ENCODE measurements at regions not wholly inside any gene's neighbourhood (a gene's known extent, or its start where the extent isn't known, plus 50 kb on each side); places are given as distances from the start of the nearest gene placed in this dataset.
"Not testable (repeated sequence)": the region's sequence is repeated elsewhere in the genome, so short reads cannot be mapped to it uniquely, and the experiment has no call there.

DNA sequence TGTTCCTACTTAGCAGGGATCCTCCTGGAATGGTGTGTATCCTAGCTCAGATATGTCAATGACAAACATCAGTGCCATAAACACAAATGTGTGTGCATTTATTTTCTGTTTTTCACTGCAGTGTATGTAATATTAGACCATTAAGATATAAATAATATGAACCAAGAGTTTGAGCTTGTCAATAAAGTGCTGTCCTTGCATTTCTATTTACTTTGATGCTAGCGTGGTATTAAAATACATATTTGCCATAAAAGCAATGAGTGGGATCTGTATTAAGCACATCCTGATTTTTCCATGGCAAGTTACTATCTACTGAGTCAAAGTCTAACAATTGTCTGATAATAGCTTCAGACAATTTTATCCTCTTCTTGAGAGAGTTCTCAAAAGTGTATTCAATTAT lies 157.6 kb downstream of the DIRAS2 start:
- no peak for DNase-seq
- intact Hi-C loops (cut with DNase I): no loop called here

DNA sequence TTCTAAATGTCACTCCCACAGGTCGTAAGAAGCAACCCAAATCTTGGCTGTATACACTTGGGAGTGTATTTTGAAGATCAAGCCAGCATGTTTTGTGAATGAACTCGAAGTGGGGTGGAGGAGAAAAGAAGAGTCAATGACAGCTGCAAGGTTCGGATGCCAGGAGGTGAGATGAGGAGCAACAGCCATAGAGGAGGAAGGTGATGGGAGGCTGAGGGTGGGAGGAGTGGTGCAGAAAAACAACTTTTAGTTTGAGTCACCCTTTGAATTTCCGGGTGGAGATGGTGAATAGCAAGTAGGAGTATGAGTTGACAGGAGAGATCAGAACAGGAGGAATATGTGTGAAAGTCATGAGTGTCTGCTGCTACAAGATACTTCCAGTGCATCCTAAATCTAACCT lies 153.6 kb downstream of the DIRAS2 start:
- no peak for DNase-seq
- intact Hi-C loops (cut with DNase I): no loop called here

DNA sequence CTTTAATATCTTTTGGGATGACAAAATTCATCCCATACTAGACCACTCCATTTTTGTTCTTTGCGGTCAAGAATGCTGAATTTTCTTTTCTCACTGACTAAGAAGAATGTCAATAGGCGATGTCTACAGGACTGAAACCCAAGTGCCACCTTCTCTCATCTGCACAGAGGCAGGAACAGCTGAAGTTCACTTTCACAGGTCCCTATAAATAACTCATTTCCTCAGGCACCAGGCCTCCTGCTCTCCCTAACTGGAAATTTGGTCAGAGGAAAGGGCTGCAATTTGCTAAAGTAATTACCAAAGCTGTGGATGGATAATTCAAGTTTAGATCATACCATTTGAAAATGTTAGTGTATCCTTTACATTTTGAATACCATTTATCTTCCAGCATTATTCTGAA lies 142.9 kb downstream of the DIRAS2 start:
- intact Hi-C loops (cut with DNase I): no loop called here
- DNase-seq: no peak

DNA sequence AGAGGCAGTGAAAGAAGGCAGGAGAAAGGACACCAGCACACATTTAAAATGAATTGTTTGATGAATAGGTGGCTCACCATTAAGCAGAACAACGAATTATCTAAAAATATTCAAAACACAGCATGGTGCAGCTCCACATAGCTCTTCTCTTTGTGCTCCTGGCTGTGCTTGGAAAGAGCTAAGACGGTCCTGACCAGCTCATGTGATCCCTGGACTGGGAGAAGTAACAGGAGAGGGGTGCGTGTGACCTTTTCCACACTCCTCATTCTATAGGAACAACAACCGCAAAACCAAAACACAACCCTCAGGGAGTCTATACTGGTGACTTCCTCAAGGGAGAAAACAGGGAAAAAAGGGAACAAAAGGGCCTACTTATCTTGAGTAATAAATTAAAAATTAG lies 140.5 kb downstream of the DIRAS2 start:
- intact Hi-C loops (cut with DNase I): no loop called here
- DNase-seq: no peak

DNA sequence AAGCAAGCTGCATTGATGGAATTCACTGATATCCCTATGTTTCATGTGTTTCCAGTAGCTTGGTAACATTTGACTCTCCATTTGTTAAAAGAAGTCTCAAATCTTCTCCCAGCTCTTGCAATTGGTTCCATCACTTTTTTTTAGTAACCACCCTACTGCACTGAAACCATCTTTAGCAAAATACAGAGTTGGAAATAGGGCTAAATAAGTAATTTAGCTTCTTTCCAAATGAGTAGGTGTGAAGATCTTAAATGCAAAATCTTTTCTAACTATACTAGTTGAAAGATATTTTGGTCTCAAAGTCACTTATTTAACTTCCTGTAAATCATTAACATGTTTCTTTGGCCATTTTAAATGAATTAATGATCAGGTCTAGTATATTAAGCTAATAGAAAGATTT lies 138.1 kb downstream of the DIRAS2 start:
- intact Hi-C loops (cut with DNase I): no loop called here
- no peak for DNase-seq

DNA sequence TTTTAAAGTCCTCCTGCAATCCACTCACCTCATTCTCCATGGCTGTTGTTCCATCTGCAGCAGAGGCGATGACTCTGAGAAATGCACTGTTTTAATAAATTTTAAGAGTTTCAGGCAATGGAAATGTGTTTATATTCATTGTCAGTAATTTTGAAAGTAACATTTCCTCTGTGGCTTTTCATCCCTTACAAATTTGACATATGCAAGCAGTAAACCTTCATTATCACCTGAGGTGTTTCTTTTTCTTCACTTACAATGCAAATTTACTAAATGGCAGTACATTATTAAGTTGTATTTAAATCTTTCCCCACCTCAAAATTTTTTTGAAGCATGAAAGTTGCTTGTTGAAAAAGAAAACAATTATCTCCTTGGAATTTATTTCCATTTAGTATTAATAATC lies 136.9 kb downstream of the DIRAS2 start:
- DNase-seq: no peak
- intact Hi-C loops (cut with DNase I): no loop called here

DNA sequence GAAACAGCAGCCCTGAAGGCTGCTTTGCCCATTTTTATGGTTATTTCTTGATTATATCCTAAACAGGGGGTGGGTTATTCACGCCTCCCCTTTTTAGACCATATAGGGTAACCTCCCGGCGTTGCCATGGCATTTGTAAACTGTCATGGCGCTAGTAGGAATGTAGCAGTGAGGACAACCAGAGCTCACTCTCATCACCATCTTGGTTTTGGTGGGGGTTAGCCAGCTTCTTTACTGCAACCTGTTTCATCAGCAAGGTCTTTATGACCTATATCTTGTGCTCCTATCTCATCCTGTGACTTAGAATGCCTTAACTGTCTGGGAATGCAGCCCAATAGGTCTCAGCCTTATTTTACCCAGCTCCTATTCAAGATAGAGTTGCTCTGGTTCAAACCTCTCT lies 136.2 kb downstream of the DIRAS2 start:
- intact Hi-C loops (cut with DNase I); DNase-seq: not testable (repeated sequence)

DNA sequence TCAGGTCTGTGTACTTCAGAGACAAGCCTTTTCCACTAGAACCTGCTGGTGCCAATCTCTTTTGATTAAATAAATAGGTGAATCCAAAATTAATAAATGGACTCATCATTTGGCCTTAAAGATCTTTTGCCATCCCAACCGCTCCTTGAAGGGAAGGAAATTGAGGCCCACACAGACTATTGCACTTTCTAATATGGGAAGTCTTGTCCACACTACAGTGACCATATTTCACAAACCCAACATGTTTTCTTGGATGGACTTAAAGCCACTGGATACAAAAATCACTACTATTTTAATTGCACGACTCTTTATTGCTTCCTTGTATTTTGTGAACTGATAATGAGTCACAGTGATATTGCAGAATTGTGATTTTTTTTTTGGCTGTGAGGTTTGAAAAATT lies 135.0 kb downstream of the DIRAS2 start:
- intact Hi-C loops (cut with DNase I): no loop called here

DNA sequence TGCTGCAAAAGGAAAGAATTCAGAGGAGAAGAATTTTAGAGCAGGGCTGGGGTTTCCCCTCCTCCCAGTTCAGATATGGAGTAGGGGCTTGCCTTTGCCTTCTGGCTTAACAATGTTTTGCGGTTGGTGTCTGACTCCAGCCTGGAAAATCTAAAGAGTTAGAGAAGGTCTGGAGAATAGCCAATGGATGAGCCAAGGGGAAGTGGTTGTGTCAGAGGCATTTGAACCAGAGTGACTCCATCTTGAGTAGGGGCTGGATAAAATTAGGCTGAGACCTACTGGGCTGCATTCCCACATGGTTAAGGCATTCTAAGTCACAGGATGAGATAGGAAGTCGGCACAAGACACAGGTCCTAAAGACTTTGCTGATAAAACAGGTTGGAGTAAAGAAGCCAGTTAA lies 133.7 kb downstream of the DIRAS2 start:
- no peak for DNase-seq
- intact Hi-C loops (cut with DNase I): no loop called here

More for the DNA sequence above, 135.0 kb downstream of the DIRAS2 start:
- DNase-seq: no peak

DNA sequence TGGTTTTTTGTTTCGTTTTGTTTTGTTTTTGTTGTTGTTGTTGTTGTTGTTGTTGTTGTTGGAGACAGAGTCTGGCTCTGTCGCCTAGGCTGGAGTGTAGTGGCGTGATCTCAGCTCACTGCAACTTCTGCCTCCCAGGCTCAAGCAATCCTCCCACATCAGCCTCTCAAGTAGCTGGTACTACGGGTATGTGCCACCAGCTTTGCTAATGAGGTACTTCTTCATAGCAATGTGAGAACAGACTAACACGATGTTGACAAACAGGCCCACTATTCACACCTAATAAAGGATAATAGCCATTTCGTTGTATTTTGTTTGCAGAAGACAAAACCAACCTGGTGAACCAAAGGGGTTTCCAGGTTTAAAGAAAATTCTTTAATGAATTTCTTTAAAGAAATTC lies 130.9 kb downstream of the DIRAS2 start:
- intact Hi-C loops (cut with DNase I): loop anchor here (10.0 kb wide), 1 partner anchor 157 kb away; no protein-coding TSS in a partner anchor
- DNase-seq: no peak

DNA sequence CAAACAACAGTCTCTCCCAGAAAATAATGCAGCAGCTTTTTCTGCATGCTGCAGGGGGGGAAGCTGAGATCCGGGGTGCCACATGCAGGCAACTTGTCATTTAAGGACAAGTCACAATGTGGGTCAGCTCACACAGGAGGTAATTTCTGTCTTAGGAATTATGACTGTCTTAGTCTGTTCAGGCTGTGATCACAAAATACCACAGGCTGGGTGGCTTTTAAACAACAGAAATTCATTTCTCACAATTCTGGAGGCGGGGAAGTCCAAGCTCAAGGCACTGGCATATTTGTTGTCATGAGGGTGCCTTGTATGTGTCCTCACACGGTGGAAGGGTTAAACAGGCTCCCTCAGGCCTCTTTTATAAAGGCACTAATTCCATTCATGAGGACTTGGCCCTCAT lies 127.7 kb downstream of the DIRAS2 start:
- intact Hi-C loops (cut with DNase I): loop anchor here (10.0 kb wide), 1 partner anchor 160 kb away; no protein-coding TSS in a partner anchor
- DNase-seq: peak in 1 of 10 donors; percentile 78

DNA sequence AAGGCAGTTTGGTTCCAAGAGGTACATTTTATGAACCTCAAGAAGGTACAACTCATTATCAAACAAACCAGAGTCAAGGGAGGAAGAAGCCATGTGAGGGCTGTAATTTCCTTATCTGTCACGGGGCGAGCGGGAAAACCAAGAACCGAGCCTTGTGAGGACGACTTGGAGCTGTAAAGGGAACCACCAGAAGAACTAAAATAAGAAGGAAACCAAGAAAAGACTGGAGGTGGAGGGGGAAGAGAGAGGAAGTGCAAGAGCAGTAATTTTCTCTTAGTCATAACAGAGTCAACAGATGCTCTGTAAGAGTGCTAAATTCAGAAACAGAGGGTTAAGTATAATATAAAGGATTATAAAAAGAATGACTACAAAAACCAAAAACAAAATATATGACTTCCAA lies 127.1 kb downstream of the DIRAS2 start:
- peak in 1 of 10 donors; percentile 13 for DNase-seq
- intact Hi-C loops (cut with DNase I): loop anchor here (10.0 kb wide), 1 partner anchor 161 kb away; no protein-coding TSS in a partner anchor

DNA sequence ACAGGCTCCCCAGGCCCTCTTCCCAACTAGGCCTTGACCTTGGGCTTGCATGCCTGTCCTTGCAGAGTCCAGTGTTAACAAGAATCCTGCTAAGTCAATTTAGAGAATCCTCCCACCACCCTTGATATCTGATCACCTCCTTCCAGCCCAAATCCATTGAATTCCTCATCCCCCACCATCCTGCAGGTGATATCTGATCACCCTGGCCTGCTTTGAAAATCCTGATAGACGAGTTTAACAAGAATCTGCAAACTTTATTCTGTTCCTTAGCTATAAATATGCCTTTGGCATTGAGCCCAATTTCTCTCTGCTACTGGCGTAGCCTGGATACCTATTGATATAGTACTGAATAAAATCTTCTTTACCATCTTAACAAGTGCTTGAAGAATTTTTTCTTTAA lies 125.5 kb downstream of the DIRAS2 start:
- intact Hi-C loops (cut with DNase I): loop anchor here (10.0 kb wide), 1 partner anchor 162 kb away; no protein-coding TSS in a partner anchor
- DNase-seq: no peak

DNA sequence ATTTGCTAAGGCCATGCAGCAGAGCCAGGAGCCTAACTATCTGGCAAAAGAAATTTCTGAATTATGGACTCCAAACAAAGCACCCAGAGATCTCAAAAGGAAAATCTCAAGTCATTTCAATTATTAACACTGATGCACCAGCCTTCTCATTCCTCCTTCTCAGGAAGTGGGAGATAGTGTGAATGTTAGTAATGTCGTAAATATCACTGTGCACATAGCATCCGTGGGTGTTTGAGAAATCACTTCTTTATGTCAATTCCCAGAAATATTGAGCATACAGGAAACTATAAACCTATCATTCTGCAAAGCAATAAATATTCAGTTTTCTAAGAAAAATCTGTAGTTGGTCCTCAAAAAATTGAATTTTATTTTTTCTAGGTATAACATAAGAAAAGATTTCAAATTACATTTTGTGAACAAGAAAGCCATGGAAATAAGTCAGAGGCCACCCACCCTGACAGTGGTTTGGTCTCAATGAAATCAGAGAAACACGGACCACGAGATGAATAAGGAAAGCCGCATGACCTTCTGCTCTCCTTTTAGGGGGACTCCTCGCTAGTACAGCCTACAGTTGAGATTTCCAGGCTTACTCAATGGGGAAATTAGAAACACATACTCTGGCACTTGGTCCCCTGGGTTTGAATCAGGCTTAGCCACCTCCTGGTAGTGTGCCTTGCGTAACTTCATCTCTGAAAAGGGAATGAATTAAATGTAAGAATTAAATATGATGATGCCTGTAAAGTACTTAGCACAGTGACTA lies 120.6 kb downstream of the DIRAS2 start:
- intact Hi-C loops (cut with DNase I): no loop called here

DNA sequence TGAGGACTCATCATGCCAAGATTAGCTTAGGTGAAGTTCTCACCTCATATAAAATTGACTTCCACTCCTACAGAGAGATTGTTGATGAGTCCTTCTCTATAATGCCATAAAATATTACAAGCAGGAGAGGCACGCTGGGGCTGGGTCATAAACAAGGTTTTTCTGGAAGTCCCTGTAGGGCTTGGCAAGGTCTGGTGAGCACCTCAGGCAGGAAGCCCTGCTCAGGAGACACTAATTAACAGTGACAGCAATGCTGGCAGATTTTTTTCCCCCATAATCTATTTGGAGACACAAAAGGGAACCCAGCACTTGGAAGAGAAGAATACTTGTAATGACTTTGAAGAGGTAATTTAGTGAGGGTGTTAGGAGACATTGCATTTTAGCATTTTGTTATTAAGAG lies 118.7 kb downstream of the DIRAS2 start:
- intact Hi-C loops (cut with DNase I): no loop called here
- no peak for DNase-seq

More for the DNA sequence above, 120.6 kb downstream of the DIRAS2 start:
- no peak for DNase-seq

DNA sequence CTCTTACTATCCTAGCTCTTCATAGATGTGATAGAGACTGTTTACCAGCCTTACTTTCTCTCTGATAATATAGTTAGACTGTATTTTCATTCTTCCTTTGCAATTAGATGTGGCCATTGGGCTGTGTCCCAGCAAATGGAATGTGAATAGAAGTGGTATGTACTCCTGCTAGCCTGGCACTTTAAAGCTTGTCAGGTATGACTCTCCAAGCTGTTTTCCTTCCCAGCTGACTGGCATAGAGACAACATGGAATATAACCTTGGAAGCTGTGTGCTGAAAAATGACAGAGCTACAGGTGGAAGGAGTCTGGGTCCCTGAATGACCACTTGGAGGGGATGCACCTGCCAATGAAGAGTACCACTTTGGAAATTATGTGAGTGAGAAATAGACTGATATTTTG lies 116.2 kb downstream of the DIRAS2 start:
- intact Hi-C loops (cut with DNase I): no loop called here
- no peak for DNase-seq

DNA sequence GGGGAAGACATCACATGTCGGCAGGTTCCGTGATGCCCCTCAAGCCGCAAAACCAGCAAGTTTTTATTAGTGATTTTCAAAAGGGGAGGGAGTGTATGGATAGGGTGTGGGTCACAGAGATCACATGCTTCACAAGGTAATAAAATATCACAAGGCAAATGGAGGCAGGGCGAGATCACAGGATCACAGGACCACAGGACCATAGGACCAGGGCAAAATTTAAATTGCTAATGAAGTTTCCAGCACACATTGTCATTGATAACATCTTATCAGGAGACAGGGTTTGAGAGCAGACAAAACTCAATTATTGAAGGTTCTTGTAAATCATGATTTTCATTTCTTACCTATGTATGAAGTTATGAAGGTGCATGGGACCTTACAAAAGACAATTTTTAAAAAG lies 106.5 kb downstream of the DIRAS2 start:
- DNase-seq; intact Hi-C loops (cut with DNase I): not testable (repeated sequence)

DNA sequence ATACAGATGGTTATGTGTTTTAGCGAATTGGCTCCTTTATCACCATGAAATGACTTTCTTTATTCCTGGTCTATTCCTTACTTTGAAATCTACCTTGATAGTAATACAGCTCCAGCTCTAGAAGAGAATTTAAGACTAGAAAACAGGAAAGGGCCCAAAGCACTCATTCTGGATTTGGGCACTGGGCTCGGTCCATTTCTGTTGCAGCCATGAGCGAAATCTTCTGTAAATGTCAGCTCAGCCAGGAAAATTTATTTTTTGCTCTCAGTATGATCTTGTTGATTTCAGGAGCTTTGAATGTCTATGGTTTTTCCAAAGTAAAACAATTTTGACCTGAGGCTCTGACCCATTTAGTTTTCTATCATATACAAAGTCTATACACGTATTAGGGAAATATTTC lies 104.1 kb downstream of the DIRAS2 start:
- intact Hi-C loops (cut with DNase I): no loop called here
- DNase-seq: no peak

DNA sequence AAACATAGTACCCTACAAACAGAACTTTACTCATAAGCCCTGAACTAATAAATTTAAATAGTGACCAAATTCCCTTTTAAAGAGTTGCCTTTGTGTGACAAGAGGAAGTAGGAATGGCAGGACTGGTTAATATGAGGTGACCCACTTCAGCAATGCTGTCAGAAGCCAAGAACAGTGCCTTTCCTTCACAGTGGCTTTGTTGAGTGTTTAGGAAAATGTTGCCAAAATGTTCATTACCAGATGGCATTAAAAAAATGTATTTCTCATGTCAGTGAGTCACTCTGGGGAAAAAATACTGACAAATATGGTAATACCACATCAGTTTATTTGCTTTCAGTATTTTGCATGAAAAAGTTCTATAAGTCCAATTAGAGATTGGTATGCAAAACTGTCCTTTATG lies 103.3 kb downstream of the DIRAS2 start:
- DNase-seq: no peak
- intact Hi-C loops (cut with DNase I): no loop called here

DNA sequence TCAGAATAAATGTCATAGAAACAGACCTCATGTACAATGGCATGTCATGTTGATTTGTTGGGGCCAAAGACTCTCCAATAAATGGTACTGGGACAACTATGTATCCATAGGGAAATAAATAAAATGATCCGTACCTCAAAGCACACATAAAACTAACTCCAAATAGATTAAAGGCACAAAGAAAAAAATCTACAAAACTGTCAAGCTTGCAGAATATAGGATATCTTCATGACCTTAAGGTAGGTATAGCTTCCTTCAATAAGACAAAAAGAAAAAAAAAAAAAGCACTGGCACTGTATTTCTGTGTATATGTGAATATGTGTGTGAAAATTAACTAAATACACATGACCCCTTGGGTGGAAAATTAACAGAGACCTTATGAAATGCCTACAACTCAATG lies 101.9 kb downstream of the DIRAS2 start:
- no peak for DNase-seq
- intact Hi-C loops (cut with DNase I): no loop called here

DNA sequence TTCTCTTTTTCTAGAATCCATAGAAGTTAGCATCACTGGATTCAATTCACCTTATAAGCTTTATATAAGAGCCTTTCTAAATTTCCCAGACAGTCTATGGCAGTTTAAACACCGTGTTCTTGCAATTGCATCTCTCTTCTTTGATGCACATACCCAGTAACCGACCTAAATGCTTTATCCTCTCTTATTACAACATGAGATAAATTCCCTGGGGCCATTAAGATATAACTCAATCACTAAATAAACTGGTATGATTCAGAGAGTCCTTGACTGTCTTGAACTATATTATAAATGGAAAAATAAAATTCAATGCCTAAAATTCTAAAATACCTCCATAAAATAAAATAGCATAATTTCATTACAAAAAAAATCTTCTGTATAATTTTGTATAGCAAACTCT lies 98.1 kb downstream of the DIRAS2 start:
- intact Hi-C loops (cut with DNase I): no loop called here
- DNase-seq: no peak

DNA sequence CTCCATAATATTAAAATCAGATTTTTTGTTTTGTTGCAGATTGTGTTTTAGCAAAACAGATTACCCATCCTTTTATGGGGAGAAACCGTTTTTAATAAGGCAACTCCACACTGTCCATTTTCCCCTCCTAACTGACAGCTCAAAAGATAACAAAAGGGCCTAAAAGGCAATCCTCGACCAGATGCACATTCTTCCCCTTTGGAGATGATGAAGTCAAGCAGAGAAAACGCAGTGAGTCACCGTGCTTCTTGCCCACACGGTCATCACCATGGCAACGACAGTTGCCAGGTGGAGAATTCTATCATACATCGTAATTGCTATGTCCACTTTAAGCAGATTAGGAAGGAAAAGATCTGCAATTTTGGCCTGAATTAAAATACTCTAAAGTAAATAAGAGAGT lies 96.4 kb downstream of the DIRAS2 start:
- peak in 4 of 10 donors; percentile 17 to 86 (median 52) for DNase-seq
- intact Hi-C loops (cut with DNase I): no loop called here

DNA sequence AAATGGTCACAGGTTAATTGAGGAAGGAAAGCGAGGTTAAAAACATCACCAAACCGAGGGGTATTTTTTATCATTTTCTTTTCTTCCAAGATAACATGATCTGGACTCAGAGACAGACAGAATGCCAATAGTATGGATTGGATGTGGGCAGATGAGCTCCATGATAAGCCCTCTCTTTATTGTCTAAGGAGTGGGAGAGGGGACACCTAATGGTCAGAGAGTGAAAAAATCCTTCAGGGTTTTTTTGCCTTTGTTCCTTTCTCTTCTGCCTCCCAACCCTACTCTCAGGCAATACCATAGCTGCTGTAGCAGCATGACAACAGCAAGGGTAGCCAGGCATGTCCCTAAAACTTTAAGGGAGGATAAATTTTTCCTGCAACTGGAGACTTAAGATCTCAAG lies 94.7 kb downstream of the DIRAS2 start:
- intact Hi-C loops (cut with DNase I): no loop called here
- DNase-seq: no peak
